Psoas muscle (tissue), 7 donors: ENCODE measurements at regions not wholly inside any gene's neighbourhood (a gene's known extent, or its start where the extent isn't known, plus 50 kb on each side); places are given as distances from the start of the nearest gene placed in this dataset.

Source experiments
- ATAC-seq, 4 donors: fragments of 200-7000 bp; cut with Tn5 transposase; one replicate each; pipeline ENCODE4 v1.9.1; 2020; ENCODE audit warnings: moderate library complexity in 3 of 4, mild to moderate bottlenecking in 2 of 4
- DNase-seq, 2 donors: peaks; one replicate each; pipeline ENCODE4 v3.0.0-alpha.2; 2020
- H3K27ac ChIP-seq: fragments of 200-600 bp; one replicate; pipeline ENCODE4 v1.8.0; 2022
- H3K27me3 ChIP-seq, 3 donors: fragments of 200-600 bp in 1 of 3; one replicate each; pipeline versions ENCODE4 v1.6.1 to v1.8.0; 2013 to 2022; ENCODE audit warnings: low read length in 2 of 3, mild to moderate bottlenecking in 2 of 3, moderate library complexity in 1 of 3; ENCODE audit not compliant: insufficient read depth in 3 of 3
- H3K36me3 ChIP-seq, 2 donors: fragments of 200-600 bp in 1 of 2; one replicate each; pipeline versions ENCODE4 v1.6.1 to v1.8.0; 2013 to 2022; ENCODE audit warnings: low read depth in 1 of 2, mild to moderate bottlenecking in 1 of 2, moderate library complexity in 1 of 2; ENCODE audit not compliant: insufficient read depth in 1 of 2
- H3K4me1 ChIP-seq: fragments of 200-600 bp; one replicate; pipeline ENCODE4 v1.8.0; 2022
- H3K4me3 ChIP-seq: fragments of 200-600 bp; one replicate; pipeline ENCODE4 v1.8.0; 2022; ENCODE audit warnings: mild to moderate bottlenecking
- H3K9me3 ChIP-seq: fragments of 200-600 bp; one replicate; pipeline ENCODE4 v1.8.0; 2022
- WGBS, 3 donors: extraction: QIAGEN DNeasy Blood & Tissue Kit; methylation state at CpG; one replicate each; pipeline versions ENCODE4 v1.1.6 to v1.1.7; 2013; 5-methylcytosine and 5-hydroxymethylcytosine counted together
- intact Hi-C, 2 donors: fragments of 100-400 bp; cut with DNase I; formaldehyde crosslinking; loops; one replicate each; pipeline versions ENCODE4 v1.11.0 to v1.14.2; 2022
- TF ChIP-seq, protein P1 (sequence below): fragments of 200-600 bp; IDR thresholded peaks from one replicate; pipeline ENCODE4 v1.8.0; 2022; ENCODE audit warnings: antibody characterized with exemption
- donor health status: healthy with polysubstance abuse.
- donor health status: DM: no; HTN: no; CAD: no; lungs with moderate emphysema.
- donor health status: Bipolar disorder and iron deficiency.
- donor health status: healthy.
- donor health status: DM: yes; HTN: yes; CAD: no.
- donor health status: DM: no; HTN: no; CAD: no.
- donor health status: DM: yes; HTN: yes; CAD: no.

DNA sequence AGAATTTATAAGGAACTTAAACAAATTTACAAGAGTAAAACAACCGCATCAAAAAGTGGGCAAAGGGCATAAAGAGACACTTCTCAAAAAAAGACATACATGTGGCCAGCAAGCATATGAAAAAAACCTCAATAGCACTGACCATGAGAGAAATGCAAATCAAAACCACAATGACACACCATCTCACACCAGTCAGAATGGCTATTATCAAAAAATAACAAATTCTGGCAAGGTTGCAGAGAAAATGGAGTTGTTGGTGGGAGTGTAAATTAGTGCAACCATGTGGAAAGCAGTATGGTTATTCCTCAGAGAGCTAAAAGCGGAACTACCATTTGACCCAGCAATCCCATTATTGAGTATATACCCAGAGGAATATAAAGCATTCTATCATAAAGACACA, 866.8 kb upstream of the TENM4 start:
- DNase-seq: no peak

DNA sequence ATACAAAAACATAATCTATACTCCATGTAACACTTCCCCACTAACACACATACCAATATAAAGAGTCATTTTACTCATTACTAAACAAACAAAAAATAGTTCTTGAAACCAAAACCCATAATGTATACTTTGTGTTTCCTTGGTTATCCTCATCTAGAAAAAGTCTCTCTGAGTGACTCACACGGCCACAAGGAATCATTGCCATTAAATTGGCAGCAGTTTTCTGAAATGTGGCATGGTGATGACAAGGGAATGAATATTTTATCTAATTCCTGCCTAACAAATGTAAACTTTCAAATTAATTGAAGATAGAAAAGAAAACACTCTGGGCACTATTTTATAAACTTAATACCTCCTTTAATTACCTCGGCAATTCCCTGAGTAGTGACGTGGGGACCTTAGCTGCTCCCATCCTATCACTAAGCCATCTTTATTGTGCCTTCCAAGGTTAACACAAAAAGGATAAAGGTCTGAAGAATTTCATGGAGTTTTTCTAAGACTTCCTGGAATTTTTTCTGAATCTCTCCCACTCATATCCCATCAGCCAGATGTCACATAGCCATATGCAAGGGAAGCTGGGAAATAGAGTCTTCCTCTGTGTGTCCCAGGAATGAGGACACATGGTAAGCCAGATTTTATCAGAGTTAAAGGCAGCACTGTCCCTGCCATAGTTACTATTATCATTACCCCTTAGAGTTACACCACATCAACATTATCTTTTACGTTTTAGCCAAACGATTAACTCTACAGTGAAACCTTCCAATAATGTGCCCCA, 857.2 kb upstream of the TENM4 start:
- Histone ChIP-seq H3K27me3 (no peaks in the 10 kb centered on the region), H3K4me3 (no peak overlapping the region), H3K4me1 (no peaks in the 10 kb centered on the region), H3K9me3 (no peaks in the 10 kb centered on the region), H3K36me3 (no peaks in the 10 kb centered on the region), H3K27ac (no peak overlapping the region)
- intact Hi-C loops: no loop called here
- 59 to 68% (median 60%) methylated on average over 5 of the region's 5 CpGs for WGBS, 3 donors
- DNase-seq (no peak), ATAC-seq (no peak)
- TF ChIP-seq, protein P1, sequence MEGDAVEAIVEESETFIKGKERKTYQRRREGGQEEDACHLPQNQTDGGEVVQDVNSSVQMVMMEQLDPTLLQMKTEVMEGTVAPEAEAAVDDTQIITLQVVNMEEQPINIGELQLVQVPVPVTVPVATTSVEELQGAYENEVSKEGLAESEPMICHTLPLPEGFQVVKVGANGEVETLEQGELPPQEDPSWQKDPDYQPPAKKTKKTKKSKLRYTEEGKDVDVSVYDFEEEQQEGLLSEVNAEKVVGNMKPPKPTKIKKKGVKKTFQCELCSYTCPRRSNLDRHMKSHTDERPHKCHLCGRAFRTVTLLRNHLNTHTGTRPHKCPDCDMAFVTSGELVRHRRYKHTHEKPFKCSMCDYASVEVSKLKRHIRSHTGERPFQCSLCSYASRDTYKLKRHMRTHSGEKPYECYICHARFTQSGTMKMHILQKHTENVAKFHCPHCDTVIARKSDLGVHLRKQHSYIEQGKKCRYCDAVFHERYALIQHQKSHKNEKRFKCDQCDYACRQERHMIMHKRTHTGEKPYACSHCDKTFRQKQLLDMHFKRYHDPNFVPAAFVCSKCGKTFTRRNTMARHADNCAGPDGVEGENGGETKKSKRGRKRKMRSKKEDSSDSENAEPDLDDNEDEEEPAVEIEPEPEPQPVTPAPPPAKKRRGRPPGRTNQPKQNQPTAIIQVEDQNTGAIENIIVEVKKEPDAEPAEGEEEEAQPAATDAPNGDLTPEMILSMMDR: no peak

More for the DNA sequence above, 866.8 kb upstream of the TENM4 start:
- Histone ChIP-seq H3K9me3 (no peaks in the 10 kb centered on the region), H3K4me1 (no peaks in the 10 kb centered on the region), H3K27ac (no peak overlapping the region), H3K27me3 (no peaks in the 10 kb centered on the region), H3K4me3 (no peak overlapping the region), H3K36me3 (no peaks in the 10 kb centered on the region)
- TF ChIP-seq, protein P1: no peak
- intact Hi-C loops: no loop called here
- ATAC-seq: no peak
- 85 to 92% (median 89%) methylated on average over 2 of the region's 2 CpGs for WGBS, 3 donors

DNA sequence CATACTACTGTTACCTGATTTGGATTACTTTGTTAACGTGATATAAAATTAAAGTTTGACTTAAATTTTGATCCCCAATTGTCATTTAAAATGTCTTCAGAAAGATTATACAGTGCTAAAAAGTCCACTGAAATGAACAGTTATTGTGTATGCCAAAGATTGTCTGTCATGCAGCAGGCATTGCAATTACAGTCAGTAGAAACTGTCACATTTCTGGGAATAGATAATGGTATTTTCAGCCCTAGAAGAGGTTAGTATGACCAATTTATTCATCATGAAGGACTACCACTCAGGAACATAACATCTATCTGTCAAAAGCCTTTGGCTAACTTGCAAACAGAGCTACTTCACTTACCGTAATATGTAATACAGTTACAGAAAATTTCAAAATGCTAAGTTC, 852.5 kb upstream of the TENM4 start:
- H3K27me3 ChIP-seq: no peaks in the 10 kb centered on the region
- H3K36me3 ChIP-seq: no peaks in the 10 kb centered on the region
- no peaks in the 10 kb centered on the region for H3K4me1 ChIP-seq
- no peak for DNase-seq
- ATAC-seq: no peak
- no peak overlapping the region for H3K4me3 ChIP-seq
- H3K27ac ChIP-seq: no peak overlapping the region
- intact Hi-C loops: no loop called here
- WGBS, 3 donors: 77 to 86% (median 86%) methylated on average over 2 of the region's 2 CpGs
- H3K9me3 ChIP-seq: no peaks in the 10 kb centered on the region
- TF ChIP-seq, protein P1: no peak

DNA sequence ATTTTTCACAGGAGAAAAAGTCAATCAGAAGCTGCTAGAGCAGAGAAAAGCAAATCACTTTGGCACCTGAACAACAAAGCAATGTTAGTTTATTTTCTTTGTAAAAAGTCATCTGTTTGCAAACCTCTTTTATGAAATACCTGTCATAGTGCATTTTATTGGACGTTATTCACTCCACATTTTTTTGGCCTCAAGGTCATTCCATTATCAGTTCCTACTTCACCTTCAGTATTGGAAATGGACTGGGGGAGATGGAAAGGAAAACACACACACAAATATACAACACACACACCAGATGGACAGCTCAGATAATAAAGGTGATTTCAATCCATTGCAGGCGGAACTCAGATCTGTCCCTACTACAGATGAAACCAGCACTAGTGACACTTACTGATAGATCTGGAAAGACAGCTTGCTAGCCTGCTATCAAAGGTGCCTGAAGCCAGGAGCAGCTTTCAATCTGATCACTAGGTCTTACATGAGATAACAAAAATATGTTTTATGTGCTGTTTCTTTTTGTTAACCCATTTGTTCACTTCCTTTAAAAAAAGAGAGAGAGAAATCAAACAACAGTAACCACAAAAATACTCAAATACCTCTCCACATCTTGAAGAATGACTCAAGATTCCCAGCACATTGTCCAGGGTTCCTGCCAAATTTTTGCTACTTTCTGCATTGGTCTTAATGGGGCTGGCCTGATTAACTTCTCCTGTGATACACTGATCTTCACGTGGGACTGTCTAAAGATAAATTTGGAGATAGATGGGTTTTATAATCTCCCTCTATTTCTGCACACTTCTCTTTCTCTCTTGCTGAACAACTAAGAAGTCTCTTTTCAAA, 844.3 kb upstream of the TENM4 start:
- no peaks in the 10 kb centered on the region for H3K9me3 ChIP-seq
- H3K4me1 ChIP-seq: no peaks in the 10 kb centered on the region
- no peaks in the 10 kb centered on the region for H3K36me3 ChIP-seq
- 63 to 72% (median 67%) methylated on average over 3 of the region's 3 CpGs for WGBS, 3 donors
- DNase-seq (no peak), ATAC-seq (no peak)
- TF ChIP-seq, protein P1: no peak
- no peaks in the 10 kb centered on the region for H3K27me3 ChIP-seq
- no peak overlapping the region for H3K4me3 ChIP-seq
- no peak overlapping the region for H3K27ac ChIP-seq
- intact Hi-C loops: no loop called here
